Activated CD8-positive, alpha-beta T cell treated with anti-CD3 and anti-CD28 coated beads for 36 hours (primary cell): ENCODE measurements at regions not wholly inside any gene's neighbourhood (a gene's known extent, or its start where the extent isn't known, plus 50 kb on each side); places are given as distances from the start of the nearest gene placed in this dataset.

Experiments used
- ATAC-seq: fragments of 200-7000 bp; cut with Tn5 transposase; one replicate; pipeline ENCODE4 v1.10.0; 2021; ENCODE audit warnings: mild to moderate bottlenecking, moderate library complexity
- CTCF ChIA-PET: fragments of 350-600 bp; sonication (Branson Sonifier 250); formaldehyde crosslinking; loops from one replicate; lab custom pipeline; 2021; ENCODE audit warnings: antibody characterized with exemption; lab: Charles Lee
- POLR2A ChIA-PET: fragments of 350-600 bp; sonication (Branson Sonifier 250); formaldehyde crosslinking; loops from one replicate; lab custom pipeline; 2021; ENCODE audit warnings: antibody characterized with exemption; lab: Charles Lee
- DNase-seq: peaks from one replicate; pipeline ENCODE4 v3.0.0-alpha.2; 2020
- H3K27ac Mint-ChIP-seq: one replicate; pipeline ENCODE4 v1.8.0; 2021; ENCODE audit warnings: mild to moderate bottlenecking, mixed read lengths
- H3K27me3 Mint-ChIP-seq: one replicate; pipeline ENCODE4 v1.8.0; 2021; ENCODE audit warnings: mixed read lengths
- H3K36me3 Mint-ChIP-seq: one replicate; pipeline ENCODE4 v1.8.0; 2021; ENCODE audit warnings: low read depth, mixed read lengths
- H3K4me1 Mint-ChIP-seq: one replicate; pipeline ENCODE4 v1.8.0; 2021; ENCODE audit warnings: low read depth, mixed read lengths
- H3K4me3 Mint-ChIP-seq: one replicate; pipeline ENCODE4 v1.8.0; 2021; ENCODE audit warnings: mild to moderate bottlenecking, moderate library complexity, mixed read lengths
- H3K9me3 Mint-ChIP-seq: one replicate; pipeline ENCODE4 v1.8.0; 2021; ENCODE audit warnings: mixed read lengths
- intact Hi-C: fragments of 100-400 bp; cut with micrococcal nuclease; formaldehyde crosslinking; loops from one replicate; pipeline ENCODE4 v1.10.0; 2022
- TF ChIP-seq, protein P1 (sequence below): fragments of 200-600 bp; IDR thresholded peaks from one replicate; pipeline ENCODE4 v1.8.0; 2022; ENCODE audit warnings: antibody characterized with exemption, mild to moderate bottlenecking

DNA sequence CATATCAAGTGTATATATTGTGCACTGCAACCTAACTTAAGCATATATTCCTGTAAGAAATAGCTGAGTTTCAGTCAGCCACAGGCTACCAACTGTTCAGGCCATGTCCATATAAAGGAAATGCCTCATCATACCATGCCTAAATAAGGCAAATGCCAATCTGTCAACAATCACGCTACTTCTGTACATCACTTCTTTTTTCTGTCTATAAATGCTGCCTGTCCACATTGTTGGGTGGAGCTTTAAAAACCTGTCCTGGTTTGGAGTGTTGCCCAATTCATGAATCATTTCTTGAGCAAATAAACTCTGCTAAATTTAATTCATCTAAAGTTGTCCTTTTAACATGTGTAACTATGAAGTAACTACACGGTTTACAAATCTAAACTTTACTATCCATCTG lies 1091.9 kb downstream of the NSUN3 start:
- H3K9me3 Mint-ChIP-seq, result peaks cover 12% of the 10 kb centered on the region
- no peak overlapping the region for H3K27ac Mint-ChIP-seq
- H3K27me3 Mint-ChIP-seq, result no peaks in the 10 kb centered on the region
- TF ChIP-seq, protein P1, sequence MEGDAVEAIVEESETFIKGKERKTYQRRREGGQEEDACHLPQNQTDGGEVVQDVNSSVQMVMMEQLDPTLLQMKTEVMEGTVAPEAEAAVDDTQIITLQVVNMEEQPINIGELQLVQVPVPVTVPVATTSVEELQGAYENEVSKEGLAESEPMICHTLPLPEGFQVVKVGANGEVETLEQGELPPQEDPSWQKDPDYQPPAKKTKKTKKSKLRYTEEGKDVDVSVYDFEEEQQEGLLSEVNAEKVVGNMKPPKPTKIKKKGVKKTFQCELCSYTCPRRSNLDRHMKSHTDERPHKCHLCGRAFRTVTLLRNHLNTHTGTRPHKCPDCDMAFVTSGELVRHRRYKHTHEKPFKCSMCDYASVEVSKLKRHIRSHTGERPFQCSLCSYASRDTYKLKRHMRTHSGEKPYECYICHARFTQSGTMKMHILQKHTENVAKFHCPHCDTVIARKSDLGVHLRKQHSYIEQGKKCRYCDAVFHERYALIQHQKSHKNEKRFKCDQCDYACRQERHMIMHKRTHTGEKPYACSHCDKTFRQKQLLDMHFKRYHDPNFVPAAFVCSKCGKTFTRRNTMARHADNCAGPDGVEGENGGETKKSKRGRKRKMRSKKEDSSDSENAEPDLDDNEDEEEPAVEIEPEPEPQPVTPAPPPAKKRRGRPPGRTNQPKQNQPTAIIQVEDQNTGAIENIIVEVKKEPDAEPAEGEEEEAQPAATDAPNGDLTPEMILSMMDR, result no peak
- ChIA-PET POLR2A (no interaction called here), CTCF (no interaction called here)
- H3K36me3 Mint-ChIP-seq, result no peaks in the 10 kb centered on the region
- no peak overlapping the region for H3K4me3 Mint-ChIP-seq
- intact Hi-C loops, result no loop called here
- no peak for ATAC-seq
- DNase-seq, result no peak
- no peaks in the 10 kb centered on the region for H3K4me1 Mint-ChIP-seq

DNA sequence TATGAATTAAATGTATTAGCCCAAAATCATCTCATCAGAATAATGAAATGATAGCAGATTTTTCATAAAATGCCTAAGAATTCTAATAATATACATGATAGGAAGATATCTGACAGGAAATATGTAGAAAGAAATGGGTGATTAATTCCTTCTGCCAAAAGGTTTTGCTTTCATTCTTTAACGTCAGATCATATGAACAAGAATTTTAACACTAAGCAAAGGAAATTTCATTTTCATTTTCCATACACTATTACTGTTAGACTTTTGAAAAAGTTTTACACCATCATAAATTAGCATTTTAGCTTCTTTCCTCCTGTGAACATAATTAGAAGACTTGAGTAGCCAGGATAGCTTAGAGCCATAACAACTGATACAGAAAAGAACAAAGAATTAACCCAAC lies 1099.9 kb downstream of the NSUN3 start:
- H3K4me3 Mint-ChIP-seq, result no peak overlapping the region
- intact Hi-C loops, result no loop called here
- no peaks in the 10 kb centered on the region for H3K36me3 Mint-ChIP-seq
- DNase-seq (no peak), ATAC-seq (no peak)
- ChIA-PET POLR2A (no interaction called here), CTCF (interaction anchor here (0.7 kb wide), 1 partner anchor 917 kb away, joined by 3 read pairs; no protein-coding TSS in a partner anchor)
- H3K27ac Mint-ChIP-seq, result no peak overlapping the region
- H3K4me1 Mint-ChIP-seq, result no peaks in the 10 kb centered on the region
- TF ChIP-seq, protein P1, result no peak
- H3K9me3 Mint-ChIP-seq, result peaks cover 4% of the 10 kb centered on the region
- H3K27me3 Mint-ChIP-seq, result no peaks in the 10 kb centered on the region

DNA sequence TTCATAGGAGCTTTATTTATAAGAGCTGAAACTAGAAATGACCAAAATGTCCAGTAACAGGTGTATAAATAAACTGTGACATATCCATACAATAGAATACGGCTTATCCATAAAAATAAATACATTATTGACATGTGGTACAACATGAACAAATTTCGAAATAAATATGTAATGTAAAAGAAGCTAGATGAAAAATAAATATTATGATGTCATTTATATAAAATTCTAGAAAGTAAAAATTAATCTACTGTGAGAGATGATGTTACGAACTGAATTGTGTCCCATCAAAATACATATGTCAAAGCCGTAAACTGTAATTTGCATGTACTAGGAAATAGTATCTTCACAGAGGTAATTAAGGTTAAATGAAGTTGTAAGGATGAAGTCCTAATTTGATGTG lies 1104.9 kb downstream of the NSUN3 start:
- TF ChIP-seq, protein P1, result no peak
- Mint-ChIP-seq H3K4me3 (no peak overlapping the region), H3K36me3 (no peaks in the 10 kb centered on the region), H3K4me1 (no peaks in the 10 kb centered on the region), H3K27ac (no peak overlapping the region), H3K9me3 (no peaks in the 10 kb centered on the region), H3K27me3 (no peaks in the 10 kb centered on the region)
- ATAC-seq (no peak), DNase-seq (no peak)
- POLR2A ChIA-PET, result no interaction called here
- CTCF ChIA-PET, result no interaction called here
- intact Hi-C loops, result no loop called here

DNA sequence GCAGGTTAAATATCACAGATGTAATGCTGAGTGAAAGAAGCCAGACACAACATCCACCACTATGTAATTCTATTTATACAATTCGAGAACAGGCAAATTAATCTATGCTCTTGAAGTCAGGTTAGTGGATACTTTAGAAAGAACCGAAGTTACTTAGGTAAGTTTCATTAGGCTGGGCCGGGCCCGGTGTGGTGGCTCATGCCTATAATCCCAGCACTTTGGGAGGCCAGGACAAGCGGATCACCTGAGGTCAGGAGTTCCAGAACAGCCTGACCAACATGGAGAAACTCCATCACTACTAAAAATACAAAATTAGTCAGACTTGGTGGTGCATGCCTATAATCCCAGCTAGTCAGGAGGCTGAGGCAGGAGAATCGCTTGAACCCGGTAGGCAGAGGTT lies 1105.7 kb downstream of the NSUN3 start:
- no peak for ATAC-seq
- no peak for DNase-seq
- TF ChIP-seq, protein P1, result no peak
- Mint-ChIP-seq H3K4me1 (no peaks in the 10 kb centered on the region), H3K27me3 (no peaks in the 10 kb centered on the region), H3K9me3 (no peaks in the 10 kb centered on the region), H3K27ac (no peak overlapping the region), H3K4me3 (no peak overlapping the region), H3K36me3 (no peaks in the 10 kb centered on the region)
- ChIA-PET CTCF (no interaction called here), POLR2A (no interaction called here)
- intact Hi-C loops, result no loop called here

DNA sequence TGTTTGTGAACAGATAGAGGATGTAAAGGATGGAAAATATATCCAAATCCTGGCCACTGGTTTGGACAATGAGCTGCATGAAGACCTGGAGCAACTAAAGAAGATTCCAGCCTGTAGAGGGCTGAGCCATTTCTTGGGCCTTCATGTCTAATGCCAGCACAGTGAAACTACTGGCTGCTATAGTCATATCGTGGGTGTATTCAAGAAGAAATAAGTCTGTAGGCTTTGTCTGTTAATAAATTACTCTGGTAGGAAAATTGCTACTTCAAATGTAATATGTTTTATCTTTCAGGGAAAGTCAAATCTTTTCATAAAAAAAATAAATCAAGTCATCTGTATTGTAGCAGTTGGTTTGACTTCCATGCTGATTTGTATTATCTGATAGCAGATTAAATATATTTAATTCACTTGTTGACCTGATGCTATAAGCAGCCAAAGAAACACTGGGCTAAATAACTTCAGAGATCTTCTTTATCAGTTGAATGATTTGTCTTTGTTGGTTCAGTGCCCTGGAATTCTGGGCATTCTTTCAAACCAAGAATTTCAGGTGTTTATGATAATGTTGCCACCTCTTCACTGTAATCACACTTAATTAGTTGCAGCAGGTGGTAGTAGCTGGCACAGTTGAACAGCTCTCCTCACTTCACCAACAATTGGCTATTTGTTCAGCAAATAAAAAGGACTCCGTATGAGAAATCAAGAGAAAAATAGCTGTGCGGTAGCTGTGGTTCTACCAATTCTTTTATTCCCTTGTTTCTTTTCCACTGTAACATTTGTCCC lies 1109.5 kb downstream of the NSUN3 start:
- Mint-ChIP-seq H3K4me1 (no peaks in the 10 kb centered on the region), H3K27ac (no peak overlapping the region), H3K27me3 (no peaks in the 10 kb centered on the region), H3K36me3 (no peaks in the 10 kb centered on the region), H3K4me3 (no peak overlapping the region), H3K9me3 (peaks cover 1% of the 10 kb centered on the region)
- DNase-seq, result no peak
- intact Hi-C loops, result no loop called here
- ATAC-seq, result no peak
- ChIA-PET POLR2A (no interaction called here), CTCF (no interaction called here)
- TF ChIP-seq, protein P1, result no peak
